GM20431 (cell line): ENCODE measurements at regions not wholly inside any gene's neighbourhood (a gene's known extent, or its start where the extent isn't known, plus 50 kb on each side); places are given as distances from the start of the nearest gene placed in this dataset.
"Not testable (repeated sequence)": the region's sequence is repeated elsewhere in the genome, so short reads cannot be mapped to it uniquely, and the experiment has no call there.

Experiments
- in situ Hi-C: fragments of 300-500 bp; cut with MseI, MboI; formaldehyde crosslinking; loops from one replicate; pipeline ENCODE4 v1.15.0; 2020; ENCODE audit warnings: low sequenced_read_pairs; ENCODE audit not compliant: unreplicated experiment

DNA sequence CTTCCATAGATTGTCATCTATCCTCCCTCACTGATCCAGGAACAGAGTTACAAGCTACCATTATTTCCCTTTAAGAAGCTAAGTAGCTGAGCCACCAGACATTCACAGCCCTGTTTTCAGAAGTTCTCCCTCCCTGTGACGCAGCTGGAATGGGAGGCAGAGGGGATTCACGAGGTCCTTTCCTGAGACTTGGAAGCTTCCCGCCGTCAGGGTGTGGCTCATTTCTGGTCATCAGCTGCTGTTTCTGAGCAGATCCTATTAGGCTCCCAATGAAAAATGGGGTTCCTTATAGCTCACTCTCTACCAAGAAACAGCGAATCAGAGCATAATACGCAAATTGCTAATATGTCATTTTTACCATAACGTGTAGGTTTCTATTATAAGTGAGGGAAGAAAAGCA lies 559.3 kb upstream of the ID2 start:
- in situ Hi-C loops, result no loop called here

GRCh38 chr2:8123464-8123863 lies 558.4 kb upstream of the ID2 start:
- in situ Hi-C loops, result no loop called here

DNA sequence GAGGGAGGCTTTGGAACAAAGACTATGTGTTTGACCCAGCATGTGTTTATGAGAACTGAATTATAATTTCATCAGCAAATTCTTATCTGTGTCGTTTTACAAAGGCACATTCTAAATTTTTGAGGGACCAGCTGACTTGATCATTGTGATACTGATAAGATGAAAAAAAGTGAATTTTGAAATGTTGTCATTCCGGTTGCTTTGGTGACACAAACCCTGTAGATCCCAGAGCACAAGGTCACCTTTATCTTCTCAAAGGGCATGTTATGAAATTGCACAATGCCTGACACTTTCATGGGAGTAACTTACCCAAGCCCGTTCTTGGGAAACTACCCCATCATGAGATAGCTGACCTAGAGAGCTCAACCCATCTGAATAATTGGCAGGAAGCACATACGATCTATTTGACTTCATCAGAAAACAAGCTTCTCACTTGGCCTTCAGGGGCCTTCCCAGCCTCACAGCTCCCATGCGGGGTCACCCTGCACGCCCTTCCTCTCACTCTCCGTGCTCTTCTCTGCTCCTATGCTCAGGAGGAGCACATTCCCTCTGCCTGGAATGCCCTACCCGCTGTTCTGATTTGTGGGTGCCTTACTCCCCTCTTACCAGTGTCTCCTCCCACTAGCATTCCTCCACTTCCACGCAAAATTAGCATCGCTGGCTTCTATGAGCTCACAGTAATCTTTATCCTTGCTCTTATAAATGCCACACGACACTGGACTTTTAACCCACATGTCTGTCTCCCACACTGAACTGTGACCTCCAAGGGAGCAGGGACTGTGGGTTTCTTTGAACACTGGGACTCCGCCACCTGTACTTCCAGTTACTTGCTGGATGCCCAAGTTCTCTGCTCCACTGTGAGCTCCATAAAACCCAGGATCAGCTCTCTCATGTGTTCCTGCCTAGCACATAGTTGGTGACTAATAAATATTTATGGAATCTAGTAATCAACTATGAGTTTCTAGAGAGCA lies 555.8 kb upstream of the ID2 start:
- in situ Hi-C loops, result no loop called here

DNA sequence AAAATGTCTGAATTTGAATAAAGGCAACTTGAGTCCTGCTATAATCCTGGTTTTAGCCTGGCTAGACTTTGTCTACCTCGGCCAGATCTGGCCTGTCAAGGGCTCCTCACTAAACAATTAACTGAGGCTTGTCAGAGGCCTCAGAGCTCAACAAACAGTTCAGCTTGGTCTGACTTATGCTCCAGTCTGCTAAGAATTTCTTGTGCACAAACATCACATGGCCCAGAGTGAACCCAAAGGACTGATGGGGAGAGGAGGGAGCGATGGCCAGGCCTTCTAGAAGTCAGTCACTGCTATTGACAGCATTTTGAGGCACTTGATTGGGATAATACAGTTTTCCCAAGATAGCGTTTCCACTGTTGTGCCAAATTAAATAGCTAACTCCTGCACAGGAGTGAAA lies 555.1 kb upstream of the ID2 start:
- in situ Hi-C loops, result no loop called here

DNA sequence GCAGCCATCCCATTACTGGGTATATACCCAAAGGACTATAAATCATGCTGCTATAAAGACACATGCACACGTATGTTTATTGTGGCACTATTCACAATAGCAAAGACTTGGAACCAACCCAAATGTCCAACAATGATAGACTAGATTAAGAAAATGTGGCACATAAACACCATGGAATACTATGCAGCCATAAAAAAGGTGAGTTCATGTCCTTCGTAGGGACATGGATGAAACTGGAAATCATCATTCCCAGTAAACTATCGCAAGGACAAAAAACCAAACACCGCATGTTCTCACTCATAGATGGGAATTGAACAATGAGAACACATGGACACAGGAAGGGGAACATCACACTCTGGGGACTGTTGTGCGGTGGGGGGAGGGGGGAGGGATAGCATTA lies 550.4 kb upstream of the ID2 start:
- in situ Hi-C loops, result not testable (repeated sequence)

- in situ Hi-C loops, result no loop called here
These were observed 549.5 kb upstream of the ID2 start for GRCh38 chr2:8132351-8132831.

- in situ Hi-C loops, result no loop called here
These were observed 549.0 kb upstream of the ID2 start for GRCh38 chr2:8132879-8133278.

DNA sequence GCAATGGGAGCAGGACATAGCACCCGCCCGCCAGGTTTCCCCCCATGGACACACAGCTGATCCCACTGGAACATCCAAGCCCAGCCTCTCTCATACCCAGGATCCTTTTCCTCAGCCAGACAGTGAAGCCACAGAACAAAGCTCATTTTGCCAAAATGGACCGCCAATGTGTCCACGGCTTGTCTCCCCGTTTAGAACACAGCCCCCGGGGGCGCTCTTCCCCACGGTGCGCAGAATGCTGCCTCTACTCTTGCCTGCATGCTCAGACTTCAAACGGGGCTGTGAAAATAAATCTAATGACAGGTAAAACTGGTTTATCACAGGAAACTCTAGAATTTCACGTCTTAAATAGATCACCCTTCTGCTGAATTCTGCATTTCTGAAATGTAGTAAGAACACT lies 548.5 kb upstream of the ID2 start:
- in situ Hi-C loops, result no loop called here

DNA sequence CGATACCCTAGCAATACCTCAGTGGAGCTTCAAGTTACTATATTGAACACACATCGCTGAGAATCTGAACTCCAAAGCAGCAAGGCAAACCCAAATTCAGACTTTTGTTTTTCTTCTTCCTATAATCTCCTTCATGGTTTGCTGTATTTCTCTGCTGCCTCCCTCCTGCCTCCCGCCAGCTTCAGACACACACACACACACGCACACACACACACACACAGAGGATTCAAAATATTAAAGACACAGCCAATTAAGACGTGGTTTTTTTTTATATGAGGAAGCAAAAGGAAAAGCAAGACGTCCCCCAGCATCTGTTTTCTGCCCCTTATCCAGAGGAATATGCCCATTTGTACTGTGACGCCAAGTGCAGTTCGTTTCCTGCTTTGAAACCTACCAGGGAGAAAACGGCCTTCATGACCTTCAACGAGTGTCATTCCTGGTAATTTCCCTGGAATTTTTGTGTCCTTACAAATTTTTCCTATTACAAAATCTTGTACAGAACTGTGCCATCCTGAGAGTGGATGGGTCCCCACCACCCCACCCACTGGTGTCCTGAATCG lies 547.9 kb upstream of the ID2 start:
- in situ Hi-C loops, result no loop called here

- in situ Hi-C loops, result no loop called here
These were observed 547.4 kb upstream of the ID2 start for GRCh38 chr2:8134473-8134932.

- in situ Hi-C loops, result no loop called here
These were observed 546.7 kb upstream of the ID2 start for GRCh38 chr2:8134985-8135682.

DNA sequence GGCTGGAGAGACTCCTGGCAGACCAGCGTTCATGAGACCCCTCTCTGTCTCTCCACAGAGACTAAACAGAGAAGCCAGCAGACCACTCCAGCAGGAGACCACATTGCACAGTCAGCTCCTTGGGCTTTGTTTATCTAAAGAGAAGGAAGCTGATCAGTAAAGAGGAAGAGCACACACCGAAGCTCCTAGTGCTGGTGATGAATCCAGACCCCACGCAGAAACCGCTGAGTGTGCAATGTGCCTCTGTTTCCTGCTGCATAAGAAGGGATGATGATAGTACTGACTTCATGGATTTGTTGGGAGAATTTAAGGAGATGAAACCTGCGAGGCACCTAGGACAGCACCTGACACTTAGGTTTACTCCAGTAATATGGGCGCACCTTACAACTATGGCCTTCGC lies 544.1 kb upstream of the ID2 start:
- in situ Hi-C loops, result no loop called here

DNA sequence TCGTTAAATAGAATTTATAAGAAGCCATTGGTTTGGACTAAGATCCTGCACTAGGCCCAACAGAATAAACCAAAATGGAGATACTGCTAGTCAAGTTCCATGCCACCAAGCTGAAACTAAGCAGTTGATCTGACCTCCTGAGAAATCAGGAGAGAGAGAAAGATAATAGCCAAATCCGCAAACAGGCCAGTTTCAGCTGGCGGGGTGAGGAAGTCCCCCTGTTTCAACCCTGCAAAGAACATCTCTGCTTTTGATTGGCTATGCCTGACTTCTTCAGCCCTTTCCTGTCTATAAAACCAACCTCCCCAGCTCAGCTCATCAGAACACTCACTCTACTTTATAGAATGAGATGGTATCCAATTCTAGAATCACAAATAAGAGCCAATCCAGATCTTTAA lies 543.3 kb upstream of the ID2 start:
- in situ Hi-C loops, result no loop called here

GRCh38 chr2:8138923-8139667 lies 542.8 kb upstream of the ID2 start:
- in situ Hi-C loops, result no loop called here

DNA sequence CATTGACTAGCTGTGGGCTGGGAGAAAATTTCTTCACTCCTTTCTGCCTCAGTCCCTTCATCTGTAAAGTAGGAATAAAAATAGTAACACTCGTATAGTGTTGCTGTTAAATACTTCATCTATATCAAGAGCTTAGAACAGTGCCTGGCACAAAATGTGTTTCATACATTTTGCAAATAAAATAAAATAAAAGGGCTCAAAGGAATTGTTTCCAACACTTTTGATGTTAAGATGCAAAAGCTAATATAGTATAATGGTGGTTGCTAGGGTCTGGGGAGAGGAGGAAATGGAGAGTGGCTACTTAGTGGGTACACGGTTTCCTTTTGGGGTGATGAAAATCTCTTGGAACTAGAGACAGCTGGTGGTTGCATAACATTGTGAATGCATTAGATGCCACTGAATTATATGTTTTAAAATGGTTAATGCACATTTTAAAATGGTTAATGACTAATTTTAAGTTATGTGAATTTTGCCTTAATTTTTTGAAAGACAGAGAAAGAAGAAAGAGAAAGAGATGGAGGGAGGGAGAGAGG lies 542.1 kb upstream of the ID2 start:
- in situ Hi-C loops, result no loop called here

DNA sequence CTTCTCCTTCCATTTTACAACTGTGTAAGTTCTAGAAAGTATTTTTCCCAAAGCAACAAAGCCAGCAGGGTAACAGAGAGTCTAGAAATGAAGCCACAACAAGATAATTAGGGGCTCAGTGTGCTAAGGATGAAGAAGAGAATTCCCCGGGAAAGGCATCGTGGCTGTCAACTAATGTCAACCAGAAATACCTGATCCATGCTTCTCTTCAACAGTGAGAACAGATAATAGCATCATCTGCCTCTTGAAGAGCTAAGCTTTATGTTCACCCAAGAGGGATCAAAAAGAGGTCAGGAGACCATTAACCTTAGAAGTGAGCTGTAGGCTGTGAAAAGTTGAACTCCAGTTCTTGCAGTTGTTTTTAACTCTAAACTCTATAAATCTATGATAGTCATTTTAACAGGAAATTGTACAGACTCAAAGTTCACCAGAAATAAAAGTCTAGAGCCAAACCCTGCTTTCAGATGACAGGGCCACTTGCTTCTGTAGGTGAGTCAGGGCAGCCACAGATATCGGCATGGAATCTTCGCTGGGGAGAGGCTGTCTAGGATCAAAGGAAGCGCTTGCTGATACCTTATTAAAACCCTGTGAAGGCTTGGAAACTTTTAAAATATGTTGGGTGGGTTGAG lies 540.7 kb upstream of the ID2 start:
- in situ Hi-C loops, result no loop called here

DNA sequence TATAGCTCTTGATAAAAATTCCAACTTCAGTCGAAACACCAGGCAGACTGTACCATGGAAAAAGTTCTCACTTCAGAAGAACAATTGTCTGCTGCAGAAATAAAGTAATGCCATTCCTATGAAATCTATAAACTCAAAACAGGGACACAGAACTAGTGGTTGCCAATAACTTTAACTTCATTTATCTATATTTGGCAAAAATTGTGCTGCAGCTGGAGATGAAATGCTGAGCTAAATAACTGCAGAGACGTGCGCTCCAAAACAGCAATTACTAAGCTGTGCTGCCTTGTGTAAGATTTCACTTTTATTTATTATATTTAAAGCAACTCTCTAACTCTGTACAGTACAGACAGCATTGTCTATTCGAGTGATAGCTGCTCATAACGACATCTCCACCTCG lies 540.1 kb upstream of the ID2 start:
- in situ Hi-C loops, result no loop called here

DNA sequence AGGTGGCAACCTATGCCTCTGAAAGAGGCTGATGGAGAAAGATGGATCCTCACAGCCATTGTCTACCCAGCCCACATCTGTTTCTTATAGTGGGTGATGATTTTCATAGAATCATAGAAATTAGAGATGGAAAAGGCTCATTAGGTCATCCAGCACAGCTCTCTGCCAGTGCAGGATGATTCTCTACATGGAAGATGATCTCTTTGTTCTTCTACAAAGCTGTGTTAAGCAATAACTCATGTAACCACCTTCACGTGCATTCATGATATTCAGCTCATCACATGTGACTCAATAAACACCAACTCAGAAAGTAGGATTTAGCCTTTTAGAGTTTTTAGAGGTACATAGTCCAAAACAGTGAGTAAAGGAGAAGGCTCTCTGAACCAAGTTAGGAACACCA lies 539.4 kb upstream of the ID2 start:
- in situ Hi-C loops, result no loop called here

DNA sequence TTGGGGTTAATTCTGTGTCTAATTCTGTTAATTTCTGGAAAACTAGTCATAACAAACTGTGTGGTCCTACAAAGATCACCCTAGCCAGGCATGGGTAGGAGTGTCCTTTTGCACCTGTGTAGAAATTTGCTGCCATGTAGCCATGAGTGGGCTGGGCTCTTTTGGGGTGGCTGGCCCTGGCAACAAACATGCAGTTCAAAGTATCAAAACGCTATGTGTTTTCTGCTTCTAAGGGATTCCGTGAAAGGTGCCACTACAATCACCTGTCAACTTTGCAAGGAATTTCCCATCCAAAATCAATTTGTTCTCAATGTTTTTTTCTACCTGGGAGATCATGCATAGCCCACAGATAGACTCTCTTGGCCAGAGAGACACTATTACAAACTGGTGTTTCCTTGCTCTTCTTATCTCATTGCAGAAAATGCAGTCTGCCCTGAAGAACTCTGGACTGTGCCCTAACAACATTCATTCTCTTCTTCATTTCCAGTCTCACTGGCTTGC lies 537.7 kb upstream of the ID2 start:
- in situ Hi-C loops, result no loop called here
